ENCODE measurements at regions not wholly inside any gene's neighbourhood (a gene's known extent, or its start where the extent isn't known, plus 50 kb on each side); places are given as distances from the start of the nearest gene placed in this dataset.

DNA sequence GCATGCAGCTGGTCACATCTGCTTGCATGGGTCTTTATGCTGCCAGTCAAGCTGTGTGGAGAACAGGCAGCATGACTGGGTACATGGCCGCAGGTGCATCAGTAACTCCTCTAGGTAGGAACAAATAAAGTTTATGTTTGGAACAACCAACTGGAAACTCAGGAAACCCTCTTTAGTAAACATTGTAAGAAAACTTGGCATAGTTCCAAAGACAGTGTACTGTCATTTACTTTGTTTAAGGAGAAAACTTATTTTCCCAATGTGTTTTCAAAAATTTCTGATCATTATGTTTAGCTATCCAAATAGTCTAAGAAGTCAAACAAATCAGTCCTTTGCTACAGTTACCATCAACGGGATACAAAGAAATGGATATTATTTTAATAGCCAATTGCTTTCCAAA, 386.0 kb downstream of the CHSY3 start:
- H3K9me3 ChIP-seq (ENCODE audit: low read length) = no peaks in the 10 kb centered on the region
- H3K36me3 ChIP-seq (ENCODE audit: insufficient read depth, low read length) = no peaks in the 10 kb centered on the region
- H3K27me3 ChIP-seq (ENCODE audit: control insufficient read depth in 1 of 2, insufficient read depth in 2 of 2, low read length in 2 of 2) = no peaks in the 10 kb centered on the region
- H3K4me1 ChIP-seq (ENCODE audit: insufficient read depth, low read length) = no peaks in the 10 kb centered on the region
- no peak overlapping the region for H3K9ac ChIP-seq (ENCODE audit: low read length)
- H3K4me3 ChIP-seq (ENCODE audit: low read depth in 1 of 2, low read length in 2 of 2) = no peak overlapping the region
- no peak overlapping the region for H3K27ac ChIP-seq (ENCODE audit: low read depth, low read length)

DNA sequence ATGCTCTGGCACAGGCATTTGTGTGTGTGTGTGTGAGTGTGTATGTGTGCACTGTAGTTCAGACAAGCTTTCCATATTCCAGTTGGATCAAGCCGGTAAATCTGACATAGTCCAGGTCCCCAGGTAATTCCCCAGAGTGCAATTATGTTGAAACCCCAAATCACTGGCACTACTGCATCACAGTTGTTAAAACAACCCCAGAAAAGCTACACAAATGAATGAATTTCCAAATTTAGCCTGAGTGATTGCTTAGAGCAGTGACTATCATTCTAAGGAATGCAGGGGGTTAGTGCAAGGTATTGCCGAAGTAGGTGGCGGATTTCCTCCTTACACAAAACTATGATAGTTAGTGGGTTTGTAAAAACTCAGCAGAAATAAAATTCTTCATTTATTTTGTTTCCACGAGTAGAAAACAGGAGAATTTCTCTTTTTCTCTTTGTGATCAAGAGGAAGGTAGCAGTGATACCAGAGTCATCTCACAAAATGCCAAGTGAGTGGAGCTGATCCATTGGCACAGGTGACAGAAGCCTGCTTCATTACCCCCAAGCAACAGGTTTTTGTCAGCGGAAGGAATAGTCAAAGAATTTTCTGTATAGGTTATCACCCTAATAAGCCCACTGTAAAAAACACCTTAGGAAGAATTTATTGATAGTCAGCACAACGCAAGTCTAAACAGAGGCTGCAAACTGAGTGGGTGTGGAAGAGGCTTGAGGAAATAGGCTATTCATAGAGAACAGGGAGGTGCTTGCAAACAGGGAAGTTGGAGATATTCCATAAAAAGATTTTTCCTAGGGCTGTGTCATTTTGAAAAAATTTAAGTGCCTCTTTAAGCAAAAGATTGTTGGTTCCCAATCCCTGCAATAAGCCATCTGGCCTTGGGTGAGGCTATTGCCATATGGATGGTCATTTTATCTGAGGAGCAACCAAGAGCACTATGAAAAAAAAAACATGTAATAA, 385.1 kb downstream of the CHSY3 start:
- H3K27me3 ChIP-seq (ENCODE audit: control insufficient read depth in 1 of 2, insufficient read depth in 2 of 2, low read length in 2 of 2) = no peaks in the 10 kb centered on the region
- H3K36me3 ChIP-seq (ENCODE audit: insufficient read depth, low read length) = no peaks in the 10 kb centered on the region
- no peak overlapping the region for H3K27ac ChIP-seq (ENCODE audit: low read depth, low read length)
- H3K4me1 ChIP-seq (ENCODE audit: insufficient read depth, low read length) = no peaks in the 10 kb centered on the region
- no peak overlapping the region for H3K9ac ChIP-seq (ENCODE audit: low read length)
- no peaks in the 10 kb centered on the region for H3K9me3 ChIP-seq (ENCODE audit: low read length)
- no peak overlapping the region for H3K4me3 ChIP-seq (ENCODE audit: low read depth in 1 of 2, low read length in 2 of 2)

DNA sequence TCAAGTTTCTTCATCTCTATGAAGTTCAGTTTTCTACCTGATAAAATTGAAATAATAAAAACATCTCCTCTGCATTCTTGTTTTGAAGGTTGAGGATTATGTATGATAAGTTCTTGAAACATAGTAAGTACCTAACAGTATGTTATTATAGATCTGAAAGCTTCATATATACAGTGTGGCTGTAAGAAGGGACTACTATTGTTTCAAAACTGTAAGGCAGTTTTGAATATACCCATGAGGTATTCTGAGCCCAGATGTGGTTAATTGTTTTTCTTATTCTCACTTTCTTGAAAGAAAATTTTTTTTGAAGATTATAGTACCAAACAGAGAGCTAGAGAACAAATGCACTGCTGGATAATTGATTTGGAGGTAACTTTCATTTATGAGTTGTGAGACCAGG, 383.2 kb downstream of the CHSY3 start:
- H3K9me3 ChIP-seq (ENCODE audit: low read length) = no peaks in the 10 kb centered on the region
- H3K4me3 ChIP-seq (ENCODE audit: low read depth in 1 of 2, low read length in 2 of 2) = no peak overlapping the region
- H3K27me3 ChIP-seq (ENCODE audit: control insufficient read depth in 1 of 2, insufficient read depth in 2 of 2, low read length in 2 of 2) = no peaks in the 10 kb centered on the region
- H3K27ac ChIP-seq (ENCODE audit: low read depth, low read length) = no peak overlapping the region
- H3K9ac ChIP-seq (ENCODE audit: low read length) = no peak overlapping the region
- H3K4me1 ChIP-seq (ENCODE audit: insufficient read depth, low read length) = no peaks in the 10 kb centered on the region
- H3K36me3 ChIP-seq (ENCODE audit: insufficient read depth, low read length) = no peaks in the 10 kb centered on the region

DNA sequence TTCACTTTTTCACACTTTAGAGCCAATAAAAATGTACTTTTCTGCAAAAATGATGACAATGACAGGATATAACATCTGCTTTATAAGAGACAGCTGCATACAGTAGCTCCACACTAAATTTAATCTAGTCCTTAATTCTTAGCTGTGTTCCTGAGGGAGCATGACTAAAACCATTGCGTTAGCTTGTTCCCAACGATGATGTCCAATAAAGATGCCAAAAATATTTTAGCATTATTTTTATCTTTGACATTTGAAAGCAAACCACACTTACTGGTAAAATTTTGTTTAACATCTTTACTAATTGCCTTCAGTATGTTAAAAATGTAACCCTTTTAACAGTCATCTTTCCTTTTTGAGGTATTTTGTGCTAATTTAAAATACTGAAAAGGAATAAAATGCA, 382.7 kb downstream of the CHSY3 start:
- Histone ChIP-seq H3K27ac (ENCODE audit: low read depth, low read length) (no peak overlapping the region), H3K36me3 (ENCODE audit: insufficient read depth, low read length) (no peaks in the 10 kb centered on the region), H3K9ac (ENCODE audit: low read length) (no peak overlapping the region), H3K4me1 (ENCODE audit: insufficient read depth, low read length) (no peaks in the 10 kb centered on the region), H3K9me3 (ENCODE audit: low read length) (no peaks in the 10 kb centered on the region), H3K27me3 (ENCODE audit: control insufficient read depth in 1 of 2, insufficient read depth in 2 of 2, low read length in 2 of 2) (no peaks in the 10 kb centered on the region), H3K4me3 (ENCODE audit: low read depth in 1 of 2, low read length in 2 of 2) (no peak overlapping the region)

DNA sequence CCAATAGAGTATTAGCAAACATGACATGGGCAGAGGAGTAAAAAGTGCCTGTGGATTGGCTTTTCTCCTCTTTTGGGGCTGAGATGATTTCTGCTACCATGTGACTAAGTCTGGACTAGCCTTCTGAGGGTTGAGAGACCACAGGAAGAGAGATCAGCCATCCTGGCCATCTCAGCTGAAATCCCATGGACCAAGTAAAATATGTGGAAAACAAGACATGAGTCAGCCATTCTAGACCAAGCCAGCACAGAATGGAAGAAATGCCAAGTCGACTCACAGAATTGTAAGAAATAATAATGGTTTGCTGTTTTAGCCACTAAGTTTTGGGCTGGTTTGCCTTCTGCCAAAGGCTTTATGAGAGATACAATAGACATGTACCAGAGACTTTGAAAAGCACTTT, 377.8 kb downstream of the CHSY3 start:
- Histone ChIP-seq H3K4me1 (ENCODE audit: insufficient read depth, low read length) (no peaks in the 10 kb centered on the region), H3K27ac (ENCODE audit: low read depth, low read length) (no peak overlapping the region), H3K9ac (ENCODE audit: low read length) (no peak overlapping the region), H3K36me3 (ENCODE audit: insufficient read depth, low read length) (no peaks in the 10 kb centered on the region), H3K27me3 (ENCODE audit: control insufficient read depth in 1 of 2, insufficient read depth in 2 of 2, low read length in 2 of 2) (no peaks in the 10 kb centered on the region), H3K9me3 (ENCODE audit: low read length) (no peaks in the 10 kb centered on the region), H3K4me3 (ENCODE audit: low read depth in 1 of 2, low read length in 2 of 2) (no peak overlapping the region)

DNA sequence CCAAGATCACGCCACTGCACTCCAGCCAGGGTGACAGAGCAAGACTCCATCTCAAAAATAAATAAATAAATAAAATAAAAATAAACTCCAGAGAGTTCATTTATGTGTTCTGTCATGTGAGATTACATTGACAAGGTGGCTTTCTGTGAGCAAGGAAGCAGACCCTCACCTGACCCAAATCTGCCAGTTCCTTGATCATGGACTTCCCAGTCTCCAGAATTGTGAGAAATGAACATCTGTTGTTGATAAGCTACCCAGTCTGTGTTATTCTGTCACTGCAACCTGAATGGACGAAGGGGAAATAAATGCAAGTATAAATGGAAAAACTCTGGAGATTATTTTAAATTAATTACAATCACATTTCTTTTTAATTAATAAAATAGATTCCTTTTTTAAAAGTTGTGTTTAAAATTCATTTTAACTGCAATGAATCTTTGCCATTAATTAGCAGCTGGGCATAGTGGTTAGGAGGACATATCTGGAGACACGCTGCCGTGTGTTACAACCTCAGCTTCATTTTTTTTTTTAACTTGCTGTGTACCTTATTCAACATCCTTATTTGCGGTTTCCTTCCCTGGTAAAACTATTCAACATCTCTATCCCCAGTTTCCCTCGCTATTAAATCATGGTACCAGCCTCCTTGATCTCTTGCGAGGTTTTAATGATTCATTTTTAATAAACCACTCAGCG, 376.4 kb downstream of the CHSY3 start:
- H3K27ac ChIP-seq (ENCODE audit: low read depth, low read length) = no peak overlapping the region
- H3K36me3 ChIP-seq (ENCODE audit: insufficient read depth, low read length) = no peaks in the 10 kb centered on the region

DNA sequence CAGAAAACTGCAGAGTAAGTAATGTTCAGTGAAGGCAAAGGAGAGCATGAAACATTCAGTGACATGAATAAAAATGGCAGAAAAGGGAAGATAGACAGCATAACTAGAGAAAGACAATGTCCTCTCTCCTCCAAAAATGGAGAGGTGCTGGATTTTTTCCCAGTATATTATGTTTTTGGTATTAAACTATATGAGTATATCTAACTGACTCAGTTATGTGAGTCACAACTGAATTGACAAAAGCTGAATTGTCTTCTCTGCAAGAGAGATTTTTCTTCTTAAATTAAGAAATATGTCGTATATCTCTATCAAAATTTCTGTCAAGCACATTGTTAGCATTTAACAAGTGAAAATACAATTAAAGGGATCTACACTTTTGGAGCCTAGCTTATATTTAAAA, 375.1 kb downstream of the CHSY3 start:
- Histone ChIP-seq H3K36me3 (ENCODE audit: insufficient read depth, low read length) (no peaks in the 10 kb centered on the region), H3K4me1 (ENCODE audit: insufficient read depth, low read length) (no peaks in the 10 kb centered on the region), H3K27me3 (ENCODE audit: control insufficient read depth in 1 of 2, insufficient read depth in 2 of 2, low read length in 2 of 2) (no peaks in the 10 kb centered on the region), H3K4me3 (ENCODE audit: low read depth in 1 of 2, low read length in 2 of 2) (no peak overlapping the region), H3K9ac (ENCODE audit: low read length) (no peak overlapping the region), H3K9me3 (ENCODE audit: low read length) (no peaks in the 10 kb centered on the region), H3K27ac (ENCODE audit: low read depth, low read length) (no peak overlapping the region)

More for the DNA sequence above, 376.4 kb downstream of the CHSY3 start:
- Histone ChIP-seq H3K27me3 (ENCODE audit: control insufficient read depth in 1 of 2, insufficient read depth in 2 of 2, low read length in 2 of 2) (no peaks in the 10 kb centered on the region), H3K4me1 (ENCODE audit: insufficient read depth, low read length) (no peaks in the 10 kb centered on the region), H3K9ac (ENCODE audit: low read length) (no peak overlapping the region), H3K9me3 (ENCODE audit: low read length) (no peaks in the 10 kb centered on the region), H3K4me3 (ENCODE audit: low read depth in 1 of 2, low read length in 2 of 2) (no peak overlapping the region)

DNA sequence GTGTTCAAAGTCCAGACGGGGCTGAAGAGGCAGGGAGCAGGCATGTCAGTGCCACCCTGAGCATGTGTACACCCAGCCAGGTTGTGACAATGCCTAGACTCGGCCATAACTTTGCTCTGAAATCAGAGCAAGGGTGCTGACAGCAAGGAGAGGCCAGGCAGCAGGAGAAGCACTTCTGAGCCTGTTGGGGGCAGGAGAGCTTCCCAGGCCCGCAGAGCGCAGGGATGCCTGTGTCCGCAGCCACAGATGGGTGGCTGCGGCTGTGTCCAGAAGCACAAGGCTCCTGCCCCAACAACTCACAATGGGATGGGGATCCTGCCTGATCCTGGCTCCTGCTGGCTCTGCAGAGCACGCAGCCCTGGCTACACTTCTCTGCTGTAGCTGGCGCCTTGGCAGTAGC, 373.9 kb downstream of the CHSY3 start:
- Histone ChIP-seq H3K4me3 (ENCODE audit: low read depth in 1 of 2, low read length in 2 of 2) (no peak overlapping the region), H3K9me3 (ENCODE audit: low read length) (no peaks in the 10 kb centered on the region), H3K27me3 (ENCODE audit: control insufficient read depth in 1 of 2, insufficient read depth in 2 of 2, low read length in 2 of 2) (no peaks in the 10 kb centered on the region), H3K4me1 (ENCODE audit: insufficient read depth, low read length) (no peaks in the 10 kb centered on the region), H3K9ac (ENCODE audit: low read length) (no peak overlapping the region), H3K27ac (ENCODE audit: low read depth, low read length) (no peak overlapping the region), H3K36me3 (ENCODE audit: insufficient read depth, low read length) (no peaks in the 10 kb centered on the region)

DNA sequence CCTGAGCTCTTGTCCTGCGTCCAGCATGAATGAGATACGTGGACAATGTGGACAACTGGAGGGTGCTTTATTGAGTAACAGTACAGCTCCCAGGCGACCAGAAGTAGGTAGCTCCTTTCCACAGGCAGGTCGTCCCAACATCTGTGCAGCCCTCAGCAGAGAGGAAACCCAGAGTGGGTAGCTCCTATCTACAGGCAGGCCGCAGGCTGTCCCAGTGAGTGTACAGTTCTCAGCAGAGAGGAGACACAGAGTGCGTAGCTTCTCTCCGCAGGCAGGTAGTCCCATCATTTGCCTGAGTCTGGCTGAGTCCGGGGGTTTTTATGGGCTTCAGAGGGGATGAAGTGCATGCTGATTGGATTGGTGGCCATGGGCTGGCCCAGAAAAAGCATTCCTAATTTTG, 373.3 kb downstream of the CHSY3 start:
- Histone ChIP-seq H3K9me3 (ENCODE audit: low read length) (no peaks in the 10 kb centered on the region), H3K4me1 (ENCODE audit: insufficient read depth, low read length) (no peaks in the 10 kb centered on the region), H3K36me3 (ENCODE audit: insufficient read depth, low read length) (no peaks in the 10 kb centered on the region), H3K27ac (ENCODE audit: low read depth, low read length) (no peak overlapping the region), H3K9ac (ENCODE audit: low read length) (no peak overlapping the region), H3K4me3 (ENCODE audit: low read depth in 1 of 2, low read length in 2 of 2) (no peak overlapping the region), H3K27me3 (ENCODE audit: control insufficient read depth in 1 of 2, insufficient read depth in 2 of 2, low read length in 2 of 2) (no peaks in the 10 kb centered on the region)

DNA sequence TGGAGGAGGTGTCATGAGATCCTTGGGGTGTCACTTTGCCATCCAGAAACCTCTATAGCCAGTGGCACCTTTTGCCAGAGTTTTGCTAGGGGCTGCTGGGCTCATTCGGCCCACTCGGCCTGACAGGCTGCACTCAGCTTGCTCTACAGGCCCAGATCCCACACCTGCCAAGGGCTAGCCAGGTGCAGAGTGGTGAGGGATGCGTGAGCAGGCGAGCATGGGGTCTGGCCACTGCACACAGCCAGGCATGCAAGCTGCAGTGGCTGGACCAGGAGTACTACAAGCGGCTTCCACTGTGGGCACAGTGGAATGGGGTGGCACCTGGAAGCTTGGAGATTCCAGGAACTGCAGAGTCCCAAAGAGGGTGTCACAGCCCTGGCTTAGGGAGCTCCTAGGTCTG, 372.7 kb downstream of the CHSY3 start:
- no peaks in the 10 kb centered on the region for H3K9me3 ChIP-seq (ENCODE audit: low read length)
- no peak overlapping the region for H3K27ac ChIP-seq (ENCODE audit: low read depth, low read length)
- no peaks in the 10 kb centered on the region for H3K4me1 ChIP-seq (ENCODE audit: insufficient read depth, low read length)
- H3K27me3 ChIP-seq (ENCODE audit: control insufficient read depth in 1 of 2, insufficient read depth in 2 of 2, low read length in 2 of 2) = no peaks in the 10 kb centered on the region
- no peak overlapping the region for H3K9ac ChIP-seq (ENCODE audit: low read length)
- H3K36me3 ChIP-seq (ENCODE audit: insufficient read depth, low read length) = no peaks in the 10 kb centered on the region
- H3K4me3 ChIP-seq (ENCODE audit: low read depth in 1 of 2, low read length in 2 of 2) = no peak overlapping the region

DNA sequence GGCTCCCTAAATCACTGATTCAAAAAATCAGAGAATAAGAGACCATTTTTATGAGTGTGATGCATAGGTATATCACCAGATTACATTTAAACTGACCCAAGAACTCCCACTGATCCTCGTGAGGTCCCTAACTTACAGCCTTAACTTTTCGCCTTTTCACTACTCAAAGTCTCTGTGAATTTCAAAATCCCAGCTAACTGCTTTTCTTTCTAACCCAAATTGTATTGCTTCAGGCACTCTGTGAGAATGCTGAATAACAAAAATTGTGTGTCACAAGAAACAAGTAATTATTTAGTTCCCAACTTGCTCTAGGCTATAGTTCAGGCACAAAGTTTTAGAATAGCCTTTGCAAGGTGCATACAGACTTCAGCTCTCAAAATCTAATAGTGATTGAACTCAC, 368.6 kb downstream of the CHSY3 start:
- H3K4me1 ChIP-seq (ENCODE audit: insufficient read depth, low read length) = no peaks in the 10 kb centered on the region
- no peaks in the 10 kb centered on the region for H3K9me3 ChIP-seq (ENCODE audit: low read length)
- H3K27ac ChIP-seq (ENCODE audit: low read depth, low read length) = no peak overlapping the region
- H3K27me3 ChIP-seq (ENCODE audit: control insufficient read depth in 1 of 2, insufficient read depth in 2 of 2, low read length in 2 of 2) = no peaks in the 10 kb centered on the region
- no peak overlapping the region for H3K4me3 ChIP-seq (ENCODE audit: low read depth in 1 of 2, low read length in 2 of 2)
- no peaks in the 10 kb centered on the region for H3K36me3 ChIP-seq (ENCODE audit: insufficient read depth, low read length)
- H3K9ac ChIP-seq (ENCODE audit: low read length) = no peak overlapping the region

All from muscle layer of colon (tissue), 2 donors.